H4 (cell line): ENCODE measurements at regions not wholly inside any gene's neighbourhood (a gene's known extent, or its start where the extent isn't known, plus 50 kb on each side); places are given as distances from the start of the nearest gene placed in this dataset.
"Not testable (repeated sequence)": the region's sequence is repeated elsewhere in the genome, so short reads cannot be mapped to it uniquely, and the experiment has no call there.

Experiments
- DNase-seq: peaks from one replicate; pipeline ENCODE4 v3.0.0-alpha.2; 2015; ENCODE audit warnings: low spot score

- DNase-seq = no peak
Measured at GRCh38 chr14:45867046-45867894, 614.3 kb upstream of the MIS18BP1 start.

- DNase-seq = peak; percentile 4
Measured at GRCh38 chr14:45838597-45838996, 585.6 kb upstream of the MIS18BP1 start.

- DNase-seq = no peak
Measured at GRCh38 chr14:45819107-45819506, 566.1 kb upstream of the MIS18BP1 start.

- DNase-seq = no peak
Measured at GRCh38 chr14:45811155-45811554, 558.2 kb upstream of the MIS18BP1 start.

- no peak for DNase-seq
Measured at GRCh38 chr14:45810152-45810872, 557.3 kb upstream of the MIS18BP1 start.

- no peak for DNase-seq
Measured at GRCh38 chr14:45807178-45807899, 554.3 kb upstream of the MIS18BP1 start.

- DNase-seq = no peak
Measured at GRCh38 chr14:45799511-45799910, 546.5 kb upstream of the MIS18BP1 start.

- DNase-seq = no peak
Measured at GRCh38 chr14:45798659-45799058, 545.7 kb upstream of the MIS18BP1 start.

GRCh38 chr14:45796006-45796405, 543.0 kb upstream of the MIS18BP1 start:
- not testable (repeated sequence) for DNase-seq

- DNase-seq = no peak
Measured at GRCh38 chr14:45793081-45793480, 540.1 kb upstream of the MIS18BP1 start.

- no peak for DNase-seq
Measured at GRCh38 chr14:45790293-45790692, 537.3 kb upstream of the MIS18BP1 start.

- DNase-seq = no peak
Measured at GRCh38 chr14:45787167-45787566, 534.2 kb upstream of the MIS18BP1 start.

- no peak for DNase-seq
Measured at GRCh38 chr14:45786266-45786665, 533.3 kb upstream of the MIS18BP1 start.

- DNase-seq = no peak
Measured at GRCh38 chr14:45785240-45785639, 532.2 kb upstream of the MIS18BP1 start.

GRCh38 chr14:45766247-45766646, 513.2 kb upstream of the MIS18BP1 start:
- DNase-seq = no peak

- DNase-seq = no peak
Measured at GRCh38 chr14:45757655-45758054, 504.7 kb upstream of the MIS18BP1 start.

GRCh38 chr14:45756412-45756811, 503.4 kb upstream of the MIS18BP1 start:
- not testable (repeated sequence) for DNase-seq

- DNase-seq = peak; percentile 37
Measured at GRCh38 chr14:45743884-45744283, 490.9 kb upstream of the MIS18BP1 start.

GRCh38 chr14:45742187-45742586, 489.2 kb upstream of the MIS18BP1 start:
- DNase-seq = no peak

GRCh38 chr14:45728434-45729225, 475.6 kb upstream of the MIS18BP1 start:
- DNase-seq = no peak

- DNase-seq = no peak
Measured at GRCh38 chr14:45727133-45727532, 474.1 kb upstream of the MIS18BP1 start.

- no peak for DNase-seq
Measured at GRCh38 chr14:45721472-45721871, 468.5 kb upstream of the MIS18BP1 start.
